Gastrocnemius medialis (tissue), 4 donors: ENCODE measurements at regions not wholly inside any gene's neighbourhood (a gene's known extent, or its start where the extent isn't known, plus 50 kb on each side); places are given as distances from the start of the nearest gene placed in this dataset.

Experiments
- ATAC-seq, 2 donors: fragments of 150-250 bp; one replicate each; pipeline ENCODE4 v1.9.1; 2016
- DNase-seq, 2 donors: peaks; one replicate each; pipeline ENCODE4 v3.0.0-alpha.2; 2019
- H3K27ac ChIP-seq, 4 donors: fragments of 200-600 bp; sonication (generic); 1 replicate in 1 of 4; 2 replicates in 3 of 4; pipeline ENCODE4 v1.5.1; 2016 to 2018; ENCODE audit warnings: mild to moderate bottlenecking in 2 of 4, moderate library complexity in 1 of 4
- H3K27me3 ChIP-seq, 3 donors: fragments of 200-600 bp; sonication (generic) in 2 of 3; 1 replicate in 1 of 3; 2 replicates in 2 of 3; pipeline versions ENCODE4 v1.5.1 to v1.6.0; 2016 to 2019; ENCODE audit warnings: mild to moderate bottlenecking in 1 of 3, moderate library complexity in 1 of 3
- H3K36me3 ChIP-seq, 2 donors: fragments of 200-600 bp; sonication (generic) in 1 of 2; one replicate each; pipeline ENCODE4 v1.5.1; 2017 to 2018
- H3K4me1 ChIP-seq, 2 donors: fragments of 200-600 bp; sonication (generic) in 1 of 2; one replicate each; pipeline ENCODE4 v1.5.1; 2016 to 2017; ENCODE audit warnings: mild to moderate bottlenecking in 2 of 2
- H3K4me3 ChIP-seq, 4 donors: fragments of 200-600 bp; sonication (generic) in 3 of 4; 1 replicate in 1 of 4; 2 replicates in 3 of 4; pipeline ENCODE4 v1.5.1; 2016 to 2019; ENCODE audit warnings: mild to moderate bottlenecking in 2 of 4
- H3K9me3 ChIP-seq, 3 donors: fragments of 200-600 bp; sonication (generic) in 2 of 3; 1 replicate in 1 of 3; 2 replicates in 2 of 3; pipeline ENCODE4 v1.5.1; 2016 to 2019
- POLR2A ChIP-seq, 2 donors: fragments of 450-650 bp; IDR thresholded peaks; one replicate each; pipeline ENCODE4 v1.6.1; 2017; ENCODE audit warnings: antibody characterized with exemption in 2 of 2, mild to moderate bottlenecking in 2 of 2, moderate library complexity in 2 of 2
- in situ Hi-C, 4 donors: fragments of 200-750 bp; cut with MboI; loops; one replicate each; pipeline versions ENCODE4 v1.15.0 to v1.8.0; 2017; ENCODE audit warnings: low sequenced_read_pairs in 4 of 4
- intact Hi-C: fragments of 100-400 bp; cut with DNase I; formaldehyde crosslinking; loops from one replicate; pipeline ENCODE4 v1.15.1; 2023; ENCODE audit warnings: low total_unique reads
- TF ChIP-seq, protein P1 (sequence below), 5 experiments: fragments of 450-650 bp in 3 of 5; fragments of 200-600 bp in 2 of 5; sonication (generic) in 2 of 5; IDR thresholded peaks in 4 of 5; conservative IDR thresholded peaks in 1 of 5; 1 replicate in 4 of 5; 2 replicates in 1 of 5; pipeline ENCODE4 v1.5.1; 2016 to 2019; ENCODE audit warnings: antibody characterized with exemption in 5 of 5, mild to moderate bottlenecking in 3 of 5, moderate library complexity in 3 of 5

DNA sequence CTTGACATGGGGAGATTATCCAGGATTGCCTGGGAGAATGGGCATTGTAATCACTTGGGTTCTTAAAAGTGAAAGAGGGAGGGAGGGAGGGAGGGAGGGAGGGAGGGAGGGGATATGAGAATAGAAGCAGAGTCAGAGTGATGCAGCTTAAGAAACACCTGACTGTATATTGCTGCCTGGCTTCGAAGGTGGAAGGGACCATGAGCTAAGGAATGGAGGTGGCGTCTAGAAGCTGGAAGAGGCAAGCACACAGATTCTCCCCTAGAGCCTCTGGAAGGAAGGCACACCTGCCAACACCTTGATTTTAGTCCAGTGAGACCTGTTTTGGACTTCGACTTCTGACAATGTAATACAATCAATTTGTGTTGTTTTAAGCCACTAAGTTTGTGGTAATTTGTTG, 78.4 kb downstream of the PRL start:
- DNase-seq (no peak), ATAC-seq (no peak)
- Histone ChIP-seq H3K27ac (no peak overlapping the region), H3K36me3 (no peaks in the 10 kb centered on the region), H3K27me3 (no peaks in the 10 kb centered on the region), H3K4me1 (no peaks in the 10 kb centered on the region), H3K9me3 (no peaks in the 10 kb centered on the region), H3K4me3 (no peak overlapping the region)
- in situ Hi-C loops (no loop called here), intact Hi-C loops (no loop called here)
- TF ChIP-seq POLR2A (IDR thresholded peaks at IDR 0.05): no peak
- TF ChIP-seq, protein P1, sequence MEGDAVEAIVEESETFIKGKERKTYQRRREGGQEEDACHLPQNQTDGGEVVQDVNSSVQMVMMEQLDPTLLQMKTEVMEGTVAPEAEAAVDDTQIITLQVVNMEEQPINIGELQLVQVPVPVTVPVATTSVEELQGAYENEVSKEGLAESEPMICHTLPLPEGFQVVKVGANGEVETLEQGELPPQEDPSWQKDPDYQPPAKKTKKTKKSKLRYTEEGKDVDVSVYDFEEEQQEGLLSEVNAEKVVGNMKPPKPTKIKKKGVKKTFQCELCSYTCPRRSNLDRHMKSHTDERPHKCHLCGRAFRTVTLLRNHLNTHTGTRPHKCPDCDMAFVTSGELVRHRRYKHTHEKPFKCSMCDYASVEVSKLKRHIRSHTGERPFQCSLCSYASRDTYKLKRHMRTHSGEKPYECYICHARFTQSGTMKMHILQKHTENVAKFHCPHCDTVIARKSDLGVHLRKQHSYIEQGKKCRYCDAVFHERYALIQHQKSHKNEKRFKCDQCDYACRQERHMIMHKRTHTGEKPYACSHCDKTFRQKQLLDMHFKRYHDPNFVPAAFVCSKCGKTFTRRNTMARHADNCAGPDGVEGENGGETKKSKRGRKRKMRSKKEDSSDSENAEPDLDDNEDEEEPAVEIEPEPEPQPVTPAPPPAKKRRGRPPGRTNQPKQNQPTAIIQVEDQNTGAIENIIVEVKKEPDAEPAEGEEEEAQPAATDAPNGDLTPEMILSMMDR (IDR thresholded peaks at IDR 0.05 in 4 of 5, conservative IDR thresholded peaks at IDR 0.05 in 1 of 5): no peak

DNA sequence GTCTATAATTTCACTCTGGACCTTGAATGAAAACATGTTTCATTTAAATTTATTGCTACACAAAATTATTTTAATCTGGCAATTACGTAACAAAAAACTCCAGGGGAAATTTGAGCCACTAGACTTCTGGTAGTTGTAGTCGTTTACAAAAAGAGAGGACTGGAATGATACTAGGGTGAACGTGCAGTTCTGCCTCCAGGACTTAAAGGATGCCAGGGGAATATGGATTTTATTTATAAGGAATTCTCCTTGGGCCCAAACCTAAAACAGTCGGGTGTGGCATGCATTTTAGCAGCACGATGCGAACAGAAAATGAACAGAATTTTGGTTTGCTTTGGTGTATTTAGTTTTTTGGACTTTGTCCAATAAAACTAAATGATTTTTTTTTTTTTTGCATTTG, 76.9 kb downstream of the PRL start:
- no peaks in the 10 kb centered on the region for H3K9me3 ChIP-seq
- DNase-seq: no peak
- no peaks in the 10 kb centered on the region for H3K36me3 ChIP-seq
- no peak overlapping the region for H3K27ac ChIP-seq
- ATAC-seq: no peak
- in situ Hi-C loops (no loop called here), intact Hi-C loops (no loop called here)
- TF ChIP-seq, protein P1 (IDR thresholded peaks at IDR 0.05 in 4 of 5, conservative IDR thresholded peaks at IDR 0.05 in 1 of 5): no peak
- TF ChIP-seq POLR2A (IDR thresholded peaks at IDR 0.05): no peak
- no peaks in the 10 kb centered on the region for H3K27me3 ChIP-seq
- H3K4me3 ChIP-seq: no peak overlapping the region
- H3K4me1 ChIP-seq: no peaks in the 10 kb centered on the region

DNA sequence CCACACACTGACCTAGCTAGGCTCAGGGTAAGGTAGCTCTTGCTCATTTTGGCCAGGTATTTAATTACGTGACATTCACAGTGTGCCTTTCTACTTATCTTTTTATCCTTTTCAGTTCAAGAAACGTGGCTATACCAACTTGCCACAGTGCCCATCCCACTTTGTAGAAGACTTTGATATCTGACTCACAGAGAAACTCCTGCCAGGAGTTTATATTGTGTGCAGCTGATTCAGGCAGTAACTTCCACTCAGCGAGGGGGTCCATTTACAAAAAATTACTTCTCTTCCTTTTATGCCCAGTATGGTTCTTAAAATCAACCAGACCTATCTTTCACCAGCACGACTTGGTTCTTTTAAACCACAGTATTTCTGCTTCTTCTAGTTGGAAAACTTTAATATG, 75.6 kb downstream of the PRL start:
- intact Hi-C loops: no loop called here
- no peaks in the 10 kb centered on the region for H3K27me3 ChIP-seq
- no peak for TF ChIP-seq POLR2A (IDR thresholded peaks at IDR 0.05)
- TF ChIP-seq, protein P1 (IDR thresholded peaks at IDR 0.05 in 4 of 5, conservative IDR thresholded peaks at IDR 0.05 in 1 of 5): no peak
- H3K4me3 ChIP-seq: no peak overlapping the region
- H3K36me3 ChIP-seq: no peaks in the 10 kb centered on the region
- H3K4me1 ChIP-seq: no peaks in the 10 kb centered on the region
- H3K27ac ChIP-seq: no peak overlapping the region
- DNase-seq (no peak), ATAC-seq (no peak)
- H3K9me3 ChIP-seq: no peaks in the 10 kb centered on the region
- in situ Hi-C loops: no loop called here

DNA sequence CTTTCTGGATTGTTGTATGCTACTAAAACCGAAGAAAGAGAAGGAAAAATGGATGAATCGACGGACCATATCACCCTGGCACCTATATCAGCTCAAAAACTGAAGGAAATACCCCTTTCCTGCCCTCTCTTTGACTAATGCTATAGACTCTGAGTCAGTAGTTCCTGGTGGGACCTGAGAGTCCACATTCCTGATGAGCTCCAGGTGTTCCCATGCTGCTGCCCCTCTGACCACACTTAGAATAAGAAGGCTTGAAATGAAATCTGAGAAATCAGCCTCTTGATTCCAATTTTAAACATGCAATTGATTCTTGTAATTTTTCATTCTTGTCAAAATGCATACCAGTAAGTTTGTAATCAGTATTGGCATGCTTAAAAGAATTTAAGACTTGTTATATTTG, 75.2 kb downstream of the PRL start:
- H3K4me1 ChIP-seq: no peaks in the 10 kb centered on the region
- H3K4me3 ChIP-seq: no peak overlapping the region
- no peaks in the 10 kb centered on the region for H3K9me3 ChIP-seq
- ATAC-seq (no peak), DNase-seq (no peak)
- in situ Hi-C loops: no loop called here
- TF ChIP-seq, protein P1 (IDR thresholded peaks at IDR 0.05 in 4 of 5, conservative IDR thresholded peaks at IDR 0.05 in 1 of 5): no peak
- no peak for TF ChIP-seq POLR2A (IDR thresholded peaks at IDR 0.05)
- no peaks in the 10 kb centered on the region for H3K27me3 ChIP-seq
- H3K36me3 ChIP-seq: no peaks in the 10 kb centered on the region
- intact Hi-C loops: no loop called here
- no peak overlapping the region for H3K27ac ChIP-seq

DNA sequence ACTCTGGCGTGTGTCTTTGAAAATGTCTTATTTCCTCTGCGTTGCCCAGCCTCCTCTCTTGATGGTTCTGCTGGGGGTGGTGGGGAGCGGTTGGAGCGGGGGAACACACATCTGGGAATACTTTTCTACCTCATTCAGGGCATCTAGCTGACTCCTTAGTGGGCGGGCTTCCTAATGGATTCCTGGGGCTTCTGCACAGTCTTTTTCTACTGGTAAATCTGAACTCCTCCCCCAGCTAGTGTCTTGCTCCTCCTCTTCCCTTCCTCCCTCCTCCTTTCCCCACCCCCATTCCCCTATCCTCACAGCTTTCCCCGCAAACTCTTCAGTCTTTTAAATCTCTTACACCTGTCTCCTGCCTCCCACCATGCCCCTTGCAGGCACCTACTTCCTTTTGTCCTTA, 74.4 kb downstream of the PRL start:
- no peak for TF ChIP-seq POLR2A (IDR thresholded peaks at IDR 0.05)
- H3K36me3 ChIP-seq: no peaks in the 10 kb centered on the region
- no peaks in the 10 kb centered on the region for H3K27me3 ChIP-seq
- H3K4me1 ChIP-seq: no peaks in the 10 kb centered on the region
- H3K4me3 ChIP-seq: no peak overlapping the region
- H3K9me3 ChIP-seq: no peaks in the 10 kb centered on the region
- in situ Hi-C loops: no loop called here
- ATAC-seq (no peak), DNase-seq (no peak)
- H3K27ac ChIP-seq: no peak overlapping the region
- intact Hi-C loops: no loop called here
